HuH-7 (cell line): ENCODE measurements at regions not wholly inside any gene's neighbourhood (a gene's known extent, or its start where the extent isn't known, plus 50 kb on each side); places are given as distances from the start of the nearest gene placed in this dataset.
"Not testable (repeated sequence)": the region's sequence is repeated elsewhere in the genome, so short reads cannot be mapped to it uniquely, and the experiment has no call there.

ENCODE experiments used
- DNase-seq: peaks from one replicate; pipeline ENCODE4 v3.0.0; 2011; ENCODE audit warnings: low spot score

DNA sequence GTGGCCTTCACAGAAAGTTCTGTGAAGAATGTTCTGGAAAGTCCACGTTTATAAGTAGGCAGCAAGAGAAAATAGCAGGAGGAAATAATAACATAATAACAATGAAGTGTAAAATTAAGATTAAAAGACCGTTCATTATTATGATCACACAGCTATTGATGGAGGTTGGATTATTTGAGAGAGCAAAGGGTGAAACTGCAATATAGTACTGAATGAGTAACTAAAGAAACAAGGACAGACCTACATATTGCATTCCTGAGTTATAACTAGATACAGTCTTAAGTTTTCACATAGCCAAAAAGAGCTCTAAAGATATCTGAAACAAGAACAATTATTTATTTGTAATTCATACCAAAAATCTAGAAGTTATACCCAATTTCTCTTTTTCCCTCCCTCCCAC, 122.9 kb upstream of the TMEM164 start:
- DNase-seq = no peak

GRCh38 chrX:109880629-109881028, 122.3 kb upstream of the TMEM164 start:
- DNase-seq = peak; percentile 47

DNA sequence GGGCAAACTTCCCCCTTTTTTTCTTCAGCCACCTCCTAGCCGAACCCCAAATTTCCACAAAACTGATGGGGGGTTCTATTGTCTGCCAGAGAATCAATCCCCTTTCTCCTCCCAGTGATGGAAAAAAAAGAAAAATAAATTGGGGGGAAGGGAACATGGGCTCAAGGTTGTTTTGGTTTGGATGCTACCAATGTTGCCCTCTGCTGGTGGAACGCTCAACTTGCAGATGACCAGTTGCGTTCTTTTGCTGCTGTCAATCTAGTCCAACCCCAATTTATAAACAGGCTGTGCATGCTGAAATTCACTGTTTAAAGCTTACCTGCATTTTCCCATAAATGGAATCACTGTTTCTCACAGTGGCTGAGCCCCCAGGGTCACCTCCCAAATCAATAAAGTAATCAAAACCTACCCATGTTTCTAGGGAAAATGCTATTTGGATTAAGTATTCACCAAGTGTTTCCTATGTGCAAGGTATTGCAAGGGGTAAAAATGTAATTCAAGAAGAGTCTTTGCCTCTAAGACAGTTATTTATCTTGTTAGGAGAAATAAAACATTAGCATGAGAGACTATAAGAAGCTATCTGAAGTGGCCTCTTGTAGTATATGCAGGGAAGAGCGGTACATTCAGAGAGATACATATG, 116.7 kb upstream of the TMEM164 start:
- DNase-seq = peak; percentile 44

DNA sequence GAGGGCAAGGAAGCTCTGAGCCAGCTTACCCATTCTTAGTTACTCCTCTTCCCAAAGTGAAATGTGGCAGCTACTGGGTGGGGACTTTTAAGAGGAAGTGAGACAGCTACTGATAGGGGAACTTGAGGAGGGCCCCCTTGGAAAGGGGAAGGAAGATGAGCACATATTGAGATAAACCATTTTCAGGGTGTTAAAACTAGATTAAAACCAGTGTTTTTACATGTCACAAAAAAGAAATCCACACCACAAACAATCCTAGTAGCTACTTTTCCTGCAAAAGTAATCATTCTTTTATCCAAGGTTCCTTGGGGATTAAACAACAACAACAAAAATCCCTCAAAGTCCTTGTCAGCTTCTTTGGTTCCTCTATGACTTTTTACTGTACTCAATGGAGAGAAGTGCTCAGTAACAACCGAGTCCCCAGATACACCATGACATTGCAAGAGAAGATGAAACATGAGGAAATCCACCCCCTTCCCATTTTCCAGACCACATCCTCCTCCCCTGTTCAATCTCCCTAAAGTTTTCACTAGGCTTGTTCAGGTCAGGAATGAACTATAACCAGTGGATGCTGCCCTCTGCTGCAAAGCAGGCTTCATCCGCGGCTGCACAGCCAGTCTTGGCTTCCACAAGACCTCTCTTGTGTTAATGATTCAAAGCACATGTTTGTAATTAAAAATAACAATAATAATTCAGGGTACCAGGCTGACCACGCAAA, 113.5 kb upstream of the TMEM164 start:
- peak; percentile 26 for DNase-seq

GRCh38 chrX:109890300-109890699, 112.6 kb upstream of the TMEM164 start:
- no peak for DNase-seq

DNA sequence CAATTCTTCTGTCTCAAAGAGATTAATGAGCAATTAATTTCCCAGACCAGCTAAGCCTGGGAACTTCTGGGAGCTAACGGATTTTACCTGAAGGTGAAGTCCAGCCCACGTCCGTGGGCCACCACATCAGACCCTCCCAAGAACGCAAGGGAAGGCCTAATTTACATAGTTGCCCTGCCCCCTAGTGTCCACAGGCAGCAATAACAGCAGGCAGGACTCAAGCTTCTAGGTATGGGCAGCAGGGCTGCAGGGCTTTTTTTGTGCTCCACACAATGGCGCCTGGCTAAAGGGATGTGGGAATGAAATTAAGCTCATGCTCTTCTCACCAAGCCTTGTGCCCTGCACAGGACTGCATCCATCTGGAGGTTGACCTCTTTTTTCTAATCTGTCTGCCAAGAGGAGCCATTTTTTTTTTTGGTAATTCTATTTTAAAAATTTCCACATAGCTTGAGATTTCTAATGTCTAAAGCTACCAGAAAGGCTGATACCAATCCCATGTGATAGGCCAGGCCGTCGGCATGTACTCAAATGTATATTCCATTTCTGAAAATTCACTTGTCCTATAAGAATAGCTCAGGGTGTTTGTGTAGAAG, 111.9 kb upstream of the TMEM164 start:
- DNase-seq = peak; percentile 45

- not testable (repeated sequence) for DNase-seq
Observed at GRCh38 chrX:109896024-109896423, 106.9 kb upstream of the TMEM164 start.

GRCh38 chrX:109902665-109903064, 100.2 kb upstream of the TMEM164 start:
- DNase-seq = no peak

GRCh38 chrX:109911046-109911445, 91.9 kb upstream of the TMEM164 start:
- no peak for DNase-seq

DNA sequence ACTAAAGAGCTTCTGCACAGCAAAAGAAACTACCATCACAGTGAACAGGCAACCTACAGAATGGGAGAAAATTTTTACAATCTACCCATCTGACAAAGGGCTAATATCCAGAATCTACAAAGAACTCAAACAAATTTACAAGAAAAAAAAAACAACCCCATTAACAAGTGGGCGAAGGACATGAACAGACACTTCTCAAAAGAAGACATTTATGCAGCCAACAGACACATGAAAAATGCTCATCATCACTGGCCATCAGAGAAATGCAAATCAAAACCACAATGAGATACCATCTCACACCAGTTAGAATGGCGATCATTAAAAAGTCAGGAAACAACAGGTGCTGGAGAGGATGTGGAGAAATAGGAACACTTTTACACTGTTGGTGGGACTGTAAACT, 89.9 kb upstream of the TMEM164 start:
- not testable (repeated sequence) for DNase-seq

DNA sequence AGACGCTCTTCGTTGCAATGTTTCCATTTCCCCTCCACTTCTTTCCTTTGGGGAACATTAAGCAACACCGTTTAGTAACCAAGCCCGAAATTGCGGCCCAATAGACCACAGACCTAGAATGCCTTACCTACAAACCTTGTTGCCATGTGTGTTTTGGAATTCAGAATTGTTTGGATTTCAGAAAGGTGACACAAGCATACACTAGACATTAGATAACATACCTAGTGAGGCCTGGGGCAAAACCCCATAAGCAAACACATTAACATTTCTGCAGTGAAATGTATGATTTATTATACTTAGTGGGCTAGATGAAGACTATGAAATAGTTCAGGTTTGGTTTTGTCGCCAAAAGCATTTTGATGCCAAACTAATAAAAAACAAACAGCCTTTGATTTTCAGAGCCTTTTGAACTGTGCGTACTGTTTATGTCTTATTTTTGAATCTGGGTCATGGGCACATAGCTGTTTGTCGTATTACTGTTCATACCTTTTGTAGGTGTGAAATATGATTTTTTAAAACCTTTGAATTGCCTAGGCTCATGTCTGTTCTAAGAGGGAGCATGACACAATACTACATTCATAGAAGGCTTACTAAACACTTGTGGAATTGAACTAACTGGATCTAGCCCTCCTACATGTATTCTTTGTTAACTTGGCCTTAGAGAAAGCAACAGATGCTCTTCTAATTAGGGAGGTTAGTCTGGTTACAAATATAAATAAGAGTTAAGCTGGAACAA, 88.6 kb upstream of the TMEM164 start:
- no peak for DNase-seq

- no peak for DNase-seq
Observed at GRCh38 chrX:109918753-109919152, 84.2 kb upstream of the TMEM164 start.

GRCh38 chrX:109920325-109920724, 82.6 kb upstream of the TMEM164 start:
- no peak for DNase-seq

- no peak for DNase-seq
Observed at GRCh38 chrX:109920868-109921267, 82.0 kb upstream of the TMEM164 start.

GRCh38 chrX:109922190-109922589, 80.7 kb upstream of the TMEM164 start:
- no peak for DNase-seq

DNA sequence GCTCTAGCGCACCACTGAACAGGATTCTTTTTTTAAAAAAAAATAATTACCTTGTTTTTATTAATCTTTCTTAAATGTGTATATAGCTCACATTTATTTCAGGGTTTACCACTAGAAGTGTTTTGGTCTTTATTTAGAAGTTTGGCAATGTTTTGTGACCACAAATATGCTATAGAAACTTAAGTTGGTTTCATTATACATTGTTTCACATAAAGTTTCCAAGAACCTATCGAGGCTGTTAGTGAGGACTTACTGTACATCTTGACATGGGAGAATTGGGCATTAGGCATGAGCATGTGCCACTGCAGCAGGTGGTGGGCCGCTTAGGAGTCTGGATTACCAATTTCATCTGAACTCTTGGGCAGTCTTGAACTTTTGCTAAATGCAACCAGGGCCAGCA, 77.9 kb upstream of the TMEM164 start:
- DNase-seq = not testable (repeated sequence)

DNA sequence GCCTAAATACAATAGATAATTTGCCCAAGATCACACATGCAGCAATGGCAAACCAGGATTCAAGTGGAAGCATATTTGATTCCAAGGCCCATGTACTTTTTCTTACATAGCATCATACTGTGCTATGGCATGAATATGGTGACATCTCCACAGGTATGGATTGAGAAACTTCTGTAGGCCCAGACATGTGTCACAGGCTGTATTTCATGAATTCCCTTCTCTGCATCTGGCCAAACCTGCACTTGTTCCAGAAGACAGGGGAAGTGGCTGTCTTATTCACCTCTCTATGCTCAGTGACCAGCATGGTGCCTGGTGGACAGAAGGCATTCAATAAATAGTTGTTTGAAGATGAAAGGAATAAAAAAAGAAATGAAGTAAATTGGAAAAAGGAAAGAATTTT, 77.3 kb upstream of the TMEM164 start:
- DNase-seq = no peak

- DNase-seq = no peak
Observed at GRCh38 chrX:109926118-109926517, 76.8 kb upstream of the TMEM164 start.

DNA sequence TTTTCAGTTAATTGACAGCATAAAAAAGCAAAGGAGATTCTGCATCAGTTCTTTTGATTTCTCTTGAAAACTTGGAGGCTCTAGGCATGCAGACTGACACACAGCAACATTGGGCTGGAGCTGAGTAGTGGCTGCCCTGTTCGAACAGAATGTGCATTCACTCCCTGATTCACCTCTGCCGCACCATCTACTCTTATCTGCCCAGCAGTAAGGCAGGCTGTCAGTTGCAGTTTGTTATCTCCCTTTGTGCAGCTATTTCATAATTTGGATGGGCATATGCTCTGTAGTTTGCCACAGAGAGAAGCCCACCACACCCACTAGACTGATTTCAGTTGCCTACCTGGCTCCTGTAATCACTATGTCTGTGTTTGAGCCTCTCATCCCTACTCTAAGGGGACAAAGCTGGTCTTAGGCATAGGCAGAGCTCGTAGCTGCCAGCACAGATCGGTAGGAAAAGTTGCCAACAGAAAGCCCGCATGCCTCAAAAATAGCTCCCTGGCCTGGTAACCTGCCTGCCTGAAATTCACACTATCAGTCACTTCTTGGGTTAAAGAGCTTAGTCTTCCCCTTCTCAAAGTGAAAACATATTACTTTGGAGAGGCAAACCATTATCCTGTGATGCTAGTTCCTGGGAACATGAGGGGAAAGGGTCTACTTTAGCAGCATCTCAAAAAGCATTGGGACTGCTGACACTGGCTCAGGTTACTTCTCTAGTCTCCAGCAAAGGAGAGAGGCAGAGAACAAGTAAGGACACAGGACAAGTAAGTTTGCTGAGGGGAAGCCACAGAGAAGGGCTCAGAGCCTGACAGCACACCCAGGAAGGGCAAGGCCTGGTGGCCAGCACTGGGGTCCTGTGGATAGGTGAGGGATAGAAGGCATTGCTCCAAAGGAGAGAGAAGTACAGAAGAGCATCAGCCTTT, 75.9 kb upstream of the TMEM164 start:
- no peak for DNase-seq

- DNase-seq = no peak
Observed at GRCh38 chrX:109927663-109928273, 75.1 kb upstream of the TMEM164 start.
